A549 (cell line): ENCODE measurements at regions not wholly inside any gene's neighbourhood (a gene's known extent, or its start where the extent isn't known, plus 50 kb on each side); places are given as distances from the start of the nearest gene placed in this dataset.

ENCODE experiments used
- CTCF ChIP-seq: fragments of >200 bp; sonication (Bioruptor Twin); formaldehyde crosslinking; IDR thresholded peaks from 3 replicates; pipeline ENCODE4 v1.5.1; 2016
- POLR2A ChIP-seq: IDR thresholded peaks from 2 replicates; pipeline ENCODE4 v1.6.1; 2012; ENCODE audit warnings: mild to moderate bottlenecking, low read length
- RAD21 ChIP-seq, 2 experiments: fragments of >200 bp in 1 of 2; sonication (Bioruptor Twin) in 1 of 2; formaldehyde crosslinking in 1 of 2; IDR thresholded peaks in 1 of 2; conservative IDR thresholded peaks in 1 of 2; 2 replicates in 1 of 2; 3 replicates in 1 of 2; pipeline ENCODE4 v1.6.1; 2012 to 2018; ENCODE audit warnings: inconsistent platforms in 1 of 2
- ZC3H11A ChIP-seq: fragments of 450-650 bp; IDR thresholded peaks from 2 replicates; pipeline ENCODE4 v1.6.1; 2014; ENCODE audit warnings: antibody characterized with exemption, mild to moderate bottlenecking

GRCh38 chr6:119562168-119562567 lies 212.6 kb upstream of the MAN1A1 start:
- TF ChIP-seq ZC3H11A (no peak), CTCF (no peak), POLR2A (no peak), RAD21 (conservative IDR thresholded peaks at IDR 0.05 in 1 of 2, IDR thresholded peaks at IDR 0.05 in 1 of 2) (no peak)
